Jurkat, Clone E6-1 (cell line): ENCODE measurements at regions not wholly inside any gene's neighbourhood (a gene's known extent, or its start where the extent isn't known, plus 50 kb on each side); places are given as distances from the start of the nearest gene placed in this dataset.

Experiments
- DNase-seq: peaks from one replicate; pipeline ENCODE4 v3.0.0-alpha.2; 2011; ENCODE audit warnings: low read depth, low spot score
- H3K4me3 ChIP-seq: 2 replicates; pipeline ENCODE4 v1.5.1; 2011; ENCODE audit warnings: mild to moderate bottlenecking, low read length, control low read depth, moderate library complexity

DNA sequence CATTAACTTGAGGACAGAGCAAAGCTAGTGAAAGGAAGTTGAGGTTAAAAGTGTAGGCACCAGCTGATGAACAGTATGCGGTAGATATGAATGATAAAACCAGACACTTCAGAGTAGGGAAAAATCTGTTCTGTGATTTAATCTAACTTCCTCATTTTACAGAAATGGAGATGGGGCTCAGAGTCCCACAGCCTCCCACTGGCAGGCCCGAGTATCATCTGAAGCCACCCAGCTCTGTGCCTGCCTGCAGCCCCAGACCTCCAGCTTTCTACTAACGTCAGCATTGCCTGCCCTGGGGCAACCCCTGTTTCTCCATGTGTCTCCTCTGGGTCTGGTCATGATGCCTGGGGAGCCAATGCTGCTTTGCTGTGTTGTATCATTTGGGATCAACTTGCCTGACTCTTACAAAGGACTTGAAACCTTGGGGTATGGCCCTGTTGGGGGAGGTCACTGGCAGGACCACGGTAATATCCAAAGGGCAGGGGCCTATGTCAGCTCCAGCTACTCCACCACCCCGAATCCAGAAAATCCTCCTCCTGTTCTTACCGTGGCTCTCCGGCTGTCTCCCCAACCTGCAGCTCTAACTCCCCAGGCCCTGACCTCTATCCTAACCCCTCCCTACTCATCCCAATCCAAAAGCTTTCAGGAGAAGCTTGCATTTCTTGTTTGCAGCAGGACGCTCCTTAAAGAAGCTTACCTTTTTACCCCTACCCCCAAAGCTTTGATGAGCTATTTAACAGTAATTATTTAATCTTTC lies 56.2 kb upstream of the NPY start:
- no peak overlapping the region for H3K4me3 ChIP-seq
- peak; percentile 81 for DNase-seq

DNA sequence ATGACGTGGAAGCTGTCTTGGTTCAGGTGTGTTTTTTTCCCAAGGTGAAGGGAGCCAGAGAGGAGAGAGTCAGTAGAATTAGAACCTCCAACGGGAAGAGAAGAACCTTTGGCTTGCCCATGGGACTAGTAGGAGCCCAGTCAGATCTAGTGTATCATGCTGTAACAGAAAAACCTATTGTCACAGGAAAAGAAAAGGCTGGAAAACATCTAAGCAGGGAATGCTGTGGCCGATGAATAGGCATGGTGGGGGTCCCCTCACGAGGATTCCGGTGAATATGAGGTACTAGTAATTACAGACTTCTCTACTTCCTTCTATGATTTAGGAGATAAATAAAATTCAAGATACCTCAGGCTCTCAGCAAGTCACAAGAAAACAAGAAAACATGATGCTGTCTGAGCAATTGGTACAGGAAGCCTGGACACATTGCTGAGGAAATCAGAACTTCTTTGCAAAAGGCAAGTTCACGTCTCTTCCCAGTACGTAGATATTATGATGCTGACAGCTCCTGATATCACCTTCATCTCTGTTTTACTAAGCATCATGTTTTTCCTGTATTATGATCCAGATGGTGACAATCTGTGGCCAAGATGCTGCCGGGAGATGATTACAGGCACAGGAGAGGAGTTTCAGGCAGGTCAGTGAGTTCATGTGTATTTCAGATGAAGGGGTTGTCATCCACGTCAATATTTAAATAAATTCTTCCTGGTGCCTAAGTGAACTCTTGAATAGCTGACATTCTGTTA lies 54.3 kb upstream of the NPY start:
- no peak for DNase-seq

DNA sequence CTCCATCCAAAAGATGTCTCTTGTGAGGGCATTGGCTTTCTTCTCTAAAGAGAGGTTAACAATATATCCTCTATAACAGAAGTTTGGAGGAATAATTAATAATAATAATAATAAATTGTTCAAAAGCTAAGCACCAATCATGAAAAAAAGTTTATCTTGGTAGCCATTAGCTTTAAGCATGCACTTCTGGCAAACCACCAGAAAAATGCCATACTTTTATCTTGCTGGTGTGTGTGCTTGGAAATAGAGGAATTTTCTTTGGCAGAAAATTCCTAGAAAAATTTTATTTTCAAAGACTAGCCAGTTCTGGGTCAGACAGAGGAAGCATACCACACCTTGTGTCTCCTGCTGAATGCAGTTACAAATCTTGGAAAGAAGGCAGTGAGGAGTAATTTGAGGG lies 52.5 kb upstream of the NPY start:
- no peak overlapping the region for H3K4me3 ChIP-seq
- DNase-seq, result no peak

More for the DNA sequence above, 54.3 kb upstream of the NPY start:
- H3K4me3 ChIP-seq, result no peak overlapping the region

DNA sequence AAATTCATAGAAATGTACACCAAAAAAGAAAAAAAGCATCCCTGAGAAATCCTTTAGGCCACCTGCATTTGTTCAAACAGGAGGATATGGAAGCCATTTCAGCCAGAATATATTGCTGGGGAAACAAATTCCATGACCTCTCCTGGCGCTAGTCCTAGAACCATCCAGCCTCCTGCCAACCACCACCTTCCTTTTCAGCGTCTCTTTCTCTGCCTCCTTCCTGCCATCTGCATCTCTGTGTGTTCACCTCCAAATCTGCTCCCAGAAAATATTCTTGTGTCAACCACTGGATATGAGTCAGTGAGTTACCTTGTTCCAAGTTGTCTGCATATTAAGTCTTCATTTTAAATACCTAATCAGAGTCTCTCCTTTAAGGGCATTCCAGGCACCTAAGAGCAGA lies 50.6 kb upstream of the NPY start:
- H3K4me3 ChIP-seq, result no peak overlapping the region
- DNase-seq, result no peak
